A549 (cell line): ENCODE measurements at regions not wholly inside any gene's neighbourhood (a gene's known extent, or its start where the extent isn't known, plus 50 kb on each side); places are given as distances from the start of the nearest gene placed in this dataset.

Experiments used
- ATAC-seq, 2 experiments: fragments of 200-7000 bp in 1 of 2; fragments of >200 bp in 1 of 2; cut with Nextera tagmentation in 1 of 2; cut with Tn5 transposase in 1 of 2; 3 replicates each; pipeline versions ENCODE4 v1.8.0 to v1.9.1; 2018 to 2020; ENCODE audit warnings: mild to moderate bottlenecking in 1 of 2, moderate library complexity in 1 of 2
- CTCF ChIA-PET: fragments of 300-600 bp; sonication (Branson Sonifier 250); formaldehyde crosslinking; extraction: SDS; loops from one replicate; lab custom pipeline; 2021; ENCODE audit warnings: antibody characterized with exemption, inconsistent platforms; lab: Yijun Ruan, JAX
- POLR2A ChIA-PET: fragments of 350-600 bp; formaldehyde crosslinking; extraction: SDS; loops from one replicate; lab custom pipeline; 2021; ENCODE audit warnings: antibody characterized with exemption, inconsistent platforms; lab: Yijun Ruan, JAX
- DNase-seq, 2 experiments: peaks; one replicate each; pipeline versions ENCODE4 v3.0.0 to v3.0.0-alpha.2; 2011 to 2016; ENCODE audit warnings: low read depth in 1 of 2, low spot score in 1 of 2
- FAIRE-seq: peaks from 2 replicates; lab custom pipeline; 2011; peaks lifted over from hg19 to GRCh38; lab: Jason Lieb, UNC
- H3K27ac ChIP-seq, 2 experiments: fragments of >200 bp; sonication (Bioruptor Twin); formaldehyde crosslinking; 3 replicates each; pipeline ENCODE4 v1.5.1; 2016 to 2017
- H3K4me1 ChIP-seq: fragments of >200 bp; sonication (Bioruptor Twin); formaldehyde crosslinking; 3 replicates; pipeline ENCODE4 v1.6.1; 2016
- H3K4me2 ChIP-seq: fragments of >200 bp; sonication (Bioruptor Twin); formaldehyde crosslinking; 3 replicates; pipeline ENCODE4 v1.6.1; 2016
- H3K4me3 ChIP-seq: fragments of >200 bp; sonication (Bioruptor Twin); formaldehyde crosslinking; 3 replicates; pipeline ENCODE4 v1.5.1; 2016
- H3K9me3 ChIP-seq: fragments of >200 bp; sonication (Bioruptor Twin); formaldehyde crosslinking; 3 replicates; pipeline ENCODE4 v1.6.1; 2016
- BHLHE40 ChIP-seq: IDR thresholded peaks from 2 replicates; pipeline ENCODE4 v1.6.1; 2012; ENCODE audit warnings: low read depth, low read length, inconsistent platforms
- CBX8 ChIP-seq: fragments of 200-600 bp; sonication (generic); IDR thresholded peaks from 2 replicates; pipeline ENCODE4 v1.6.1; 2016
- CEBPB ChIP-seq, 2 experiments: fragments of >200 bp in 1 of 2; sonication (Bioruptor Twin) in 1 of 2; formaldehyde crosslinking in 1 of 2; IDR thresholded peaks; 2 replicates each; pipeline ENCODE4 v1.6.1; 2012 to 2016
- CHD2 ChIP-seq: fragments of 150-350 bp; IDR thresholded peaks from 2 replicates; pipeline ENCODE4 v1.6.1; 2014; ENCODE audit warnings: low read length; ENCODE audit not compliant: partially characterized antibody
- EHF ChIP-seq: fragments of 250-450 bp; sonication (Bioruptor Pico); IDR thresholded peaks from 2 replicates; pipeline ENCODE4 v1.5.0; 2020; ENCODE audit warnings: mild to moderate bottlenecking
- EP300 ChIP-seq, 2 experiments: fragments of >200 bp; sonication (Bioruptor Twin); formaldehyde crosslinking; IDR thresholded peaks; 2 replicates in 1 of 2; 3 replicates in 1 of 2; pipeline ENCODE4 v1.6.1; 2016 to 2017
- FOSL2 ChIP-seq, 2 experiments: fragments of 450-650 bp in 1 of 2; fragments of >200 bp in 1 of 2; sonication (Bioruptor Twin) in 1 of 2; formaldehyde crosslinking; IDR thresholded peaks; 2 replicates each; pipeline versions ENCODE4 v1.5.0 to v1.6.1; 2016 to 2020; ENCODE audit warnings: mild to moderate bottlenecking in 1 of 2, moderate library complexity in 1 of 2
- FOXS1 ChIP-seq: fragments of 250-450 bp; sonication (Bioruptor Pico); IDR thresholded peaks from 2 replicates; pipeline ENCODE4 v1.5.0; 2020; ENCODE audit warnings: mild to moderate bottlenecking, moderate library complexity
- HEYL ChIP-seq: fragments of 250-450 bp; sonication (Bioruptor Pico); IDR thresholded peaks from 2 replicates; pipeline ENCODE4 v1.8.0; 2021; ENCODE audit warnings: mild to moderate bottlenecking, moderate library complexity
- HOXA7 ChIP-seq: fragments of 250-450 bp; sonication (Bioruptor Pico); IDR thresholded peaks from 2 replicates; pipeline ENCODE4 v1.5.0; 2020; ENCODE audit warnings: mild to moderate bottlenecking, moderate library complexity
- JUN ChIP-seq, 2 experiments: fragments of >200 bp; sonication (Bioruptor Twin); formaldehyde crosslinking; IDR thresholded peaks; 2 replicates in 1 of 2; 3 replicates in 1 of 2; pipeline ENCODE4 v1.6.1; 2016 to 2017
- JUNB ChIP-seq: fragments of >200 bp; sonication (Bioruptor Twin); formaldehyde crosslinking; IDR thresholded peaks from 2 replicates; pipeline ENCODE4 v1.6.1; 2016
- MAFK ChIP-seq: fragments of 450-650 bp; IDR thresholded peaks from 2 replicates; pipeline ENCODE4 v1.6.1; 2014; ENCODE audit not compliant: partially characterized antibody
- NFE2L2 ChIP-seq: fragments of 150-350 bp; conservative IDR thresholded peaks from 2 replicates; pipeline ENCODE4 v1.6.1; 2014; ENCODE audit warnings: low read length
- NR3C1 ChIP-seq: fragments of >200 bp; sonication (Bioruptor Twin); formaldehyde crosslinking; IDR thresholded peaks from 3 replicates; pipeline ENCODE4 v1.6.1; 2017
- POLR2A ChIP-seq: IDR thresholded peaks from 2 replicates; pipeline ENCODE4 v1.6.1; 2012; ENCODE audit warnings: mild to moderate bottlenecking, low read length
- RAD21 ChIP-seq, 2 experiments: fragments of >200 bp in 1 of 2; sonication (Bioruptor Twin) in 1 of 2; formaldehyde crosslinking in 1 of 2; IDR thresholded peaks in 1 of 2; conservative IDR thresholded peaks in 1 of 2; 2 replicates in 1 of 2; 3 replicates in 1 of 2; pipeline ENCODE4 v1.6.1; 2012 to 2018; ENCODE audit warnings: inconsistent platforms in 1 of 2
- RARB ChIP-seq: fragments of 250-450 bp; sonication (Bioruptor Pico); IDR thresholded peaks from 2 replicates; pipeline ENCODE4 v1.8.0; 2021; ENCODE audit warnings: mild to moderate bottlenecking, moderate library complexity
- RFX5 ChIP-seq: fragments of 450-650 bp; IDR thresholded peaks from 2 replicates; pipeline ENCODE4 v1.7.1; 2014; ENCODE audit warnings: antibody characterized with exemption, mild to moderate bottlenecking, moderate library complexity
- TFCP2L1 ChIP-seq: fragments of 250-450 bp; sonication (Bioruptor Pico); IDR thresholded peaks from 2 replicates; pipeline ENCODE4 v1.5.0; 2021; ENCODE audit warnings: mild to moderate bottlenecking
- TP53 ChIP-seq: fragments of 250-450 bp; sonication (Bioruptor Pico); IDR thresholded peaks from 2 replicates; pipeline ENCODE4 v1.5.0; 2021; ENCODE audit warnings: mild to moderate bottlenecking, moderate library complexity
- ZC3H11A ChIP-seq: fragments of 450-650 bp; IDR thresholded peaks from 2 replicates; pipeline ENCODE4 v1.6.1; 2014; ENCODE audit warnings: antibody characterized with exemption, mild to moderate bottlenecking
- ZFP36 ChIP-seq: fragments of 450-650 bp; IDR thresholded peaks from 2 replicates; pipeline ENCODE4 v1.6.1; 2014; ENCODE audit warnings: borderline replicate concordance; ENCODE audit not compliant: partially characterized antibody
- ZNF302 ChIP-seq: fragments of 250-450 bp; sonication (Bioruptor Pico); IDR thresholded peaks from 2 replicates; pipeline ENCODE4 v1.9.0; 2021; ENCODE audit warnings: inconsistent platforms, mild to moderate bottlenecking, moderate library complexity
- ZSCAN20 ChIP-seq: fragments of 250-450 bp; sonication (Bioruptor Pico); IDR thresholded peaks from 2 replicates; pipeline ENCODE4 v1.8.0; 2022; ENCODE audit warnings: mild to moderate bottlenecking, moderate library complexity
- whole genome bisulfite sequencing: methylation state at CpG from one replicate; pipeline ENCODE4 v1.1.6; 2017; ENCODE audit errors: missing lambda C conversion rate; 5-methylcytosine and 5-hydroxymethylcytosine counted together
- TF ChIP-seq, protein P1 (sequence below): IDR thresholded peaks from 2 replicates; pipeline ENCODE4 v1.6.1; 2012
- TF ChIP-seq, protein P2 (sequence below): fragments of 200-600 bp; sonication (generic); IDR thresholded peaks from 2 replicates; pipeline ENCODE4 v1.6.1; 2016; ENCODE audit warnings: antibody characterized with exemption, mild to moderate bottlenecking, moderate library complexity
- TF ChIP-seq, protein P3 (sequence below): fragments of >200 bp; sonication (Bioruptor Twin); formaldehyde crosslinking; IDR thresholded peaks from 2 replicates; pipeline ENCODE4 v1.6.1; 2016
- TF ChIP-seq, protein P4 (sequence below): fragments of 250-450 bp; sonication (Bioruptor Pico); IDR thresholded peaks from 2 replicates; pipeline ENCODE4 v1.5.0; 2021; ENCODE audit warnings: mild to moderate bottlenecking, moderate library complexity, borderline replicate concordance
- TF ChIP-seq, protein P5 (sequence below): fragments of 250-450 bp; sonication (Bioruptor Pico); IDR thresholded peaks from 2 replicates; pipeline ENCODE4 v1.5.0; 2020; ENCODE audit warnings: low read depth, mild to moderate bottlenecking, moderate library complexity
- TF ChIP-seq, protein P6 (sequence below): IDR thresholded peaks from 2 replicates; pipeline ENCODE4 v1.6.1; 2012
- TF ChIP-seq, protein P7 (sequence below): IDR thresholded peaks from 2 replicates; pipeline ENCODE4 v1.6.1; 2012; ENCODE audit warnings: low read depth, borderline replicate concordance
- TF ChIP-seq, protein P8 (sequence below): fragments of 450-650 bp; IDR thresholded peaks from 2 replicates; pipeline ENCODE4 v1.6.1; 2014; ENCODE audit warnings: antibody characterized with exemption

DNA sequence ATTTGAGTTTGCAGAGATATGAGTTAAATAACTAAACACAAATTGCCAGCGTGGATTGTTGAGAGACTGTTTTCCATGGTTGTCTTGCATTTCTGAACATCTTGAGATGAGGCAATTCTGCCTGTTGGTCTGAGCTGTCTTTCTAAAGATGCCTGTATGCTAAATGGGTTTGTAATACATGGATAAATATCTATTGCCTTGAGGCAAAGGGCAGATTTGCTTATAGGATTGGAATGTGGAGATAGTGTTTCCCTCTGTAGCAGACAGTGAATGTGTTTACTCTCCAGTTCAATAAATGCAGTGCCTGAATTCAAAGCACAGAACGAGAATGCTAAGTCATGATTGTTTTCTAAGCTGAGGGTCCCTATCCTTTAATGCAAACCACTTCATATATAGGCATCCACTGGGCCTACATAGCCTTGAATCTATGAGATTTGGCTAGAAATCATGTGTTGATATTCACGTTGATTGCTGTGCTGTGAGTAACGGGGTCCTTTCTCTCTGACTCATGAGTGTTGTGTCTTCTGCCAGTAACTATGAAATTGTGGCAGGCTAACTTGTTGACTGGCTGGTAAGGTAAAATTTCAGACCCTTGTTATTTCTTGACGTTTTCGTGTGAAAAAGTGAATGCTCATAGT lies 2554.8 kb downstream of the PCDH9 start:
- H3K9me3 ChIP-seq: no peaks in the 10 kb centered on the region
- H3K4me1 ChIP-seq: peaks cover 21% of the 10 kb centered on the region; the same call in 2 of the 3 replicates
- WGBS: 2% methylated on average over 6 of the region's 6 CpGs
- ChIA-PET CTCF (no interaction called here), POLR2A (no interaction called here)
- FAIRE-seq: peak; percentile 32
- peak; percentile 95 to 97 for ATAC-seq
- H3K4me2 ChIP-seq: peak overlapping the region; percentile 56
- H3K4me3 ChIP-seq: no peak overlapping the region
- H3K27ac ChIP-seq: peak overlapping the region; percentile 64 to 78
- DNase-seq: peak; percentile 16 to 86
- TF ChIP-seq HOXA7 (CRISPR knock-in tag) (no peak), ZFP36 (no peak), TFCP2L1 (CRISPR knock-in tag) (no peak), RARB (CRISPR knock-in tag) (no peak), EP300 (IDR thresholded peaks at IDR 0.05) (peak in 1 of 2 experiments; percentile 50; a peak in 2 of 5 replicates), EHF (no peak), POLR2A (no peak), NR3C1 (no peak), ZC3H11A (no peak), CEBPB (IDR thresholded peaks at IDR 0.05) (peak; percentile 27 to 85; a peak in 3 of 4 replicates), FOXS1 (CRISPR knock-in tag) (peak; percentile 42; the same call in 1 of the 2 replicates), ZNF302 (CRISPR knock-in tag) (no peak), RAD21 (conservative IDR thresholded peaks at IDR 0.05 in 1 of 2, IDR thresholded peaks at IDR 0.05 in 1 of 2) (peak in 1 of 2 experiments; percentile 31; a peak in 2 of 5 replicates), RFX5 (no peak), CBX8 (no peak), NFE2L2 (peak; percentile 38), ZSCAN20 (CRISPR knock-in tag) (no peak), JUNB (peak; percentile 62), JUN (IDR thresholded peaks at IDR 0.05) (peak in 1 of 2 experiments; percentile 23; a peak in 1 of 5 replicates), BHLHE40 (no peak), HEYL (CRISPR knock-in tag) (no peak), TP53 (CRISPR knock-in tag) (no peak), FOSL2 (IDR thresholded peaks at IDR 0.05) (peak; percentile 43), FOSL2 (CRISPR knock-in tag; IDR thresholded peaks at IDR 0.05) (peak; percentile 75), CHD2 (no peak), MAFK (peak; percentile 61)
- TF ChIP-seq, protein P1, sequence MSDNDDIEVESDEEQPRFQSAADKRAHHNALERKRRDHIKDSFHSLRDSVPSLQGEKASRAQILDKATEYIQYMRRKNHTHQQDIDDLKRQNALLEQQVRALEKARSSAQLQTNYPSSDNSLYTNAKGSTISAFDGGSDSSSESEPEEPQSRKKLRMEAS: no peak; the same call in 1 of the 2 replicates
- TF ChIP-seq, protein P2, sequence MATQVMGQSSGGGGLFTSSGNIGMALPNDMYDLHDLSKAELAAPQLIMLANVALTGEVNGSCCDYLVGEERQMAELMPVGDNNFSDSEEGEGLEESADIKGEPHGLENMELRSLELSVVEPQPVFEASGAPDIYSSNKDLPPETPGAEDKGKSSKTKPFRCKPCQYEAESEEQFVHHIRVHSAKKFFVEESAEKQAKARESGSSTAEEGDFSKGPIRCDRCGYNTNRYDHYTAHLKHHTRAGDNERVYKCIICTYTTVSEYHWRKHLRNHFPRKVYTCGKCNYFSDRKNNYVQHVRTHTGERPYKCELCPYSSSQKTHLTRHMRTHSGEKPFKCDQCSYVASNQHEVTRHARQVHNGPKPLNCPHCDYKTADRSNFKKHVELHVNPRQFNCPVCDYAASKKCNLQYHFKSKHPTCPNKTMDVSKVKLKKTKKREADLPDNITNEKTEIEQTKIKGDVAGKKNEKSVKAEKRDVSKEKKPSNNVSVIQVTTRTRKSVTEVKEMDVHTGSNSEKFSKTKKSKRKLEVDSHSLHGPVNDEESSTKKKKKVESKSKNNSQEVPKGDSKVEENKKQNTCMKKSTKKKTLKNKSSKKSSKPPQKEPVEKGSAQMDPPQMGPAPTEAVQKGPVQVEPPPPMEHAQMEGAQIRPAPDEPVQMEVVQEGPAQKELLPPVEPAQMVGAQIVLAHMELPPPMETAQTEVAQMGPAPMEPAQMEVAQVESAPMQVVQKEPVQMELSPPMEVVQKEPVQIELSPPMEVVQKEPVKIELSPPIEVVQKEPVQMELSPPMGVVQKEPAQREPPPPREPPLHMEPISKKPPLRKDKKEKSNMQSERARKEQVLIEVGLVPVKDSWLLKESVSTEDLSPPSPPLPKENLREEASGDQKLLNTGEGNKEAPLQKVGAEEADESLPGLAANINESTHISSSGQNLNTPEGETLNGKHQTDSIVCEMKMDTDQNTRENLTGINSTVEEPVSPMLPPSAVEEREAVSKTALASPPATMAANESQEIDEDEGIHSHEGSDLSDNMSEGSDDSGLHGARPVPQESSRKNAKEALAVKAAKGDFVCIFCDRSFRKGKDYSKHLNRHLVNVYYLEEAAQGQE: no peak
- TF ChIP-seq, protein P3, sequence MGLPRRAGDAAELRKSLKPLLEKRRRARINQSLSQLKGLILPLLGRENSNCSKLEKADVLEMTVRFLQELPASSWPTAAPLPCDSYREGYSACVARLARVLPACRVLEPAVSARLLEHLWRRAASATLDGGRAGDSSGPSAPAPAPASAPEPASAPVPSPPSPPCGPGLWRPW: no peak
- TF ChIP-seq, protein P4, sequence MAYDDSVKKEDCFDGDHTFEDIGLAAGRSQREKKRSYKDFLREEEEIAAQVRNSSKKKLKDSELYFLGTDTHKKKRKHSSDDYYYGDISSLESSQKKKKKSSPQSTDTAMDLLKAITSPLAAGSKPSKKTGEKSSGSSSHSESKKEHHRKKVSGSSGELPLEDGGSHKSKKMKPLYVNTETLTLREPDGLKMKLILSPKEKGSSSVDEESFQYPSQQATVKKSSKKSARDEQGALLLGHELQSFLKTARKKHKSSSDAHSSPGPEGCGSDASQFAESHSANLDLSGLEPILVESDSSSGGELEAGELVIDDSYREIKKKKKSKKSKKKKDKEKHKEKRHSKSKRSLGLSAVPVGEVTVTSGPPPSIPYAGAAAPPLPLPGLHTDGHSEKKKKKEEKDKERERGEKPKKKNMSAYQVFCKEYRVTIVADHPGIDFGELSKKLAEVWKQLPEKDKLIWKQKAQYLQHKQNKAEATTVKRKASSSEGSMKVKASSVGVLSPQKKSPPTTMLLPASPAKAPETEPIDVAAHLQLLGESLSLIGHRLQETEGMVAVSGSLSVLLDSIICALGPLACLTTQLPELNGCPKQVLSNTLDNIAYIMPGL (CRISPR knock-in tag): no peak
- TF ChIP-seq, protein P5, sequence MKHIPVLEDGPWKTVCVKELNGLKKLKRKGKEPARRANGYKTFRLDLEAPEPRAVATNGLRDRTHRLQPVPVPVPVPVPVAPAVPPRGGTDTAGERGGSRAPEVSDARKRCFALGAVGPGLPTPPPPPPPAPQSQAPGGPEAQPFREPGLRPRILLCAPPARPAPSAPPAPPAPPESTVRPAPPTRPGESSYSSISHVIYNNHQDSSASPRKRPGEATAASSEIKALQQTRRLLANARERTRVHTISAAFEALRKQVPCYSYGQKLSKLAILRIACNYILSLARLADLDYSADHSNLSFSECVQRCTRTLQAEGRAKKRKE (CRISPR knock-in tag): no peak
- TF ChIP-seq, protein P6, sequence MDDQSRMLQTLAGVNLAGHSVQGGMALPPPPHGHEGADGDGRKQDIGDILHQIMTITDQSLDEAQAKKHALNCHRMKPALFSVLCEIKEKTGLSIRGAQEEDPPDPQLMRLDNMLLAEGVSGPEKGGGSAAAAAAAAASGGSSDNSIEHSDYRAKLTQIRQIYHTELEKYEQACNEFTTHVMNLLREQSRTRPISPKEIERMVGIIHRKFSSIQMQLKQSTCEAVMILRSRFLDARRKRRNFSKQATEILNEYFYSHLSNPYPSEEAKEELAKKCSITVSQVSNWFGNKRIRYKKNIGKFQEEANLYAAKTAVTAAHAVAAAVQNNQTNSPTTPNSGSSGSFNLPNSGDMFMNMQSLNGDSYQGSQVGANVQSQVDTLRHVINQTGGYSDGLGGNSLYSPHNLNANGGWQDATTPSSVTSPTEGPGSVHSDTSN: no peak
- TF ChIP-seq, protein P7, sequence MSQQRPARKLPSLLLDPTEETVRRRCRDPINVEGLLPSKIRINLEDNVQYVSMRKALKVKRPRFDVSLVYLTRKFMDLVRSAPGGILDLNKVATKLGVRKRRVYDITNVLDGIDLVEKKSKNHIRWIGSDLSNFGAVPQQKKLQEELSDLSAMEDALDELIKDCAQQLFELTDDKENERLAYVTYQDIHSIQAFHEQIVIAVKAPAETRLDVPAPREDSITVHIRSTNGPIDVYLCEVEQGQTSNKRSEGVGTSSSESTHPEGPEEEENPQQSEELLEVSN: no peak
- TF ChIP-seq, protein P8, sequence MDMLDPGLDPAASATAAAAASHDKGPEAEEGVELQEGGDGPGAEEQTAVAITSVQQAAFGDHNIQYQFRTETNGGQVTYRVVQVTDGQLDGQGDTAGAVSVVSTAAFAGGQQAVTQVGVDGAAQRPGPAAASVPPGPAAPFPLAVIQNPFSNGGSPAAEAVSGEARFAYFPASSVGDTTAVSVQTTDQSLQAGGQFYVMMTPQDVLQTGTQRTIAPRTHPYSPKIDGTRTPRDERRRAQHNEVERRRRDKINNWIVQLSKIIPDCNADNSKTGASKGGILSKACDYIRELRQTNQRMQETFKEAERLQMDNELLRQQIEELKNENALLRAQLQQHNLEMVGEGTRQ: no peak
